HG03175 (cell line): ENCODE measurements at regions not wholly inside any gene's neighbourhood (a gene's known extent, or its start where the extent isn't known, plus 50 kb on each side); places are given as distances from the start of the nearest gene placed in this dataset.
"Not testable (repeated sequence)": the region's sequence is repeated elsewhere in the genome, so short reads cannot be mapped to it uniquely, and the experiment has no call there.

Experiments
- ATAC-seq: cut with Tn5 transposase; IDR thresholded peaks from one replicate; pipeline ENCODE4 v1.9.1; 2021; ENCODE audit warnings: mild to moderate bottlenecking, moderate library complexity; ENCODE audit not compliant: unreplicated experiment

DNA sequence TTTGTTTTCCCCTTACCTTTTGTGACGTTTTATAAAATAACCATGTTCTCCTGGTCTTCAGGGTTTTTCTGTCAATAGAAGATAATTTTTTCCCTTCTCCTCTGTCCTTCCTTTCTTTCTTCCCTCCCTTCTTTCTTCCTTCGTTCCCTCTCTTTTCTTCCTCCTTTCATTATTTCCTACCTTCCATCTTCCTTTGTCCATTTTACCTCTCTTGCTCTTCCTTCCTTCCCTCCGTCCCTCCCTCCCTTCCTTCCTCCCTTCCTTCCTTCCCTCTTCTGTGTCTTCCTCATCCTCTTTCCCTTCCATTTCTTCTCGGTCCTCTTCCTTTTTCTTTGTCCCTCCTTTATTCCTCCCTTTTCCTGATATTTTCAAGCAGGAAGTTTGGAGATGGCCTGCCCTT lies 128.2 kb downstream of the TEX36 start:
- no peak for ATAC-seq

DNA sequence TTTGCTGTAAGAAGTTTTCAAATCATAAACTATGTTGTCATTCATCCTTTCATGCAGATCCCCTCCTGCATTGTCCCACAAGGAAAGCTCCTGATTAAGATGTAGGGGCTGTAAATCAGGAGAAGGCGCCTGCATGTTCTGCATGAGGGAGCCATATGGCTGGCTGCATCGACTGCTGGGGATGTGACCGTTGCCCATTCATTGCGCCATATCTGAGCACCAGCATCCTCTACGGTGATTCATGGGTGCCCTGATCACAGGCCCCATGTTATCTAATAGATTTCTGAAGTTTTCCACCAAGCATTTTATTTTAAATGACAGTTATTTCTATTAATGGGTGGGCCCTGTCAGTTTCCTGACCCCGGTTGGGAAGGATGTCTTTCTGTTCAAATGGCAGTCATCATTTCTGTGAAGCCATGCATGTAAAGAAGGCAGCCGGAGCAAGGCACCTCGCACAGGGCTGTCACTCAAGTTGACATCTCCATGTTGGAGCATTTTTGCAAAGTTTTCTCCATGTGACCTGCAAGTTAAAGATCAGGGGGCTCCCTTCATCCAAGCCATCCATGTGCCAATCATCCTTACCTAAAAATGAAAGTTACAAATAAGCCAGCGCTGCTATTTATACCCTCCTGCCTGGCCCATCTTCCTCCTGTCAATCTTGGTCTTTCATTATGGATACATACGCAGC lies 128.8 kb downstream of the TEX36 start:
- no peak for ATAC-seq

DNA sequence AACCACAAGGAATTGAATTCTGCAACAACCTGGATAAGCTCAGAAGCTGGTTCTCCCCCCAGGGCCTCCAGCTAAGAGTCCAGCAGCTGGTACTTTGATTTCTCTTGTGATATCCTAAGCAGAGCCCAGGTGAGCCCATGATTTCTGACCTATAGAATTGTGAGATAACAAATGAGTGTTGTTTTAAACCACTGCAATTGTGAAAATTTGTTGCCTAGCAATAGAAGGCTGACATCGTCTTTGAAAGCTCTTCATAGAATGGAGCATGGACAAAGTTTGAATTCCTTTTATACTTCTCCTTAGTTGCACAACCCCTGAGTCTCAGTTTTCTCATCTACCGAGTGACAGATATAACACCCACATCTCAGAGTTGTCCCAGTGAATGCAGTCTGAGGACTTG lies 129.9 kb downstream of the TEX36 start:
- ATAC-seq = no peak

DNA sequence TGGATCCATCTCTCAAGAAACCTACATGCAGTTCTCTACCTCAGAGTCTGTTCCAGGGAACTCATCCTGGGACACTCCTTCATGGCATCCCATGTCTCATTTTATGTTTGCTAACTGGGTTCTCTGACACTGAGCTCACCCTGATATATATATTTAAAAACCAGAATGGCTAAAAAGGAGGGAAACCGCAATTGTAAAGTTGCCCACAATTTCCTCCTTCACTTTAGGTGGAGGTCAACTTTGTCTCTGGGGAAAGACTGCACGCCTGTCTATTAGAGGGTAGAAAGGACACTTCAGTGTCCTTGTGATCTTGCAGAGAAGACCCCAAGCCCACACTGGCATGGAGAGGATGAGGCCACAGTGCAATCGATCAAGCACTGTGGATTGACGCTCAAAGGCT lies 131.7 kb downstream of the TEX36 start:
- no peak for ATAC-seq

DNA sequence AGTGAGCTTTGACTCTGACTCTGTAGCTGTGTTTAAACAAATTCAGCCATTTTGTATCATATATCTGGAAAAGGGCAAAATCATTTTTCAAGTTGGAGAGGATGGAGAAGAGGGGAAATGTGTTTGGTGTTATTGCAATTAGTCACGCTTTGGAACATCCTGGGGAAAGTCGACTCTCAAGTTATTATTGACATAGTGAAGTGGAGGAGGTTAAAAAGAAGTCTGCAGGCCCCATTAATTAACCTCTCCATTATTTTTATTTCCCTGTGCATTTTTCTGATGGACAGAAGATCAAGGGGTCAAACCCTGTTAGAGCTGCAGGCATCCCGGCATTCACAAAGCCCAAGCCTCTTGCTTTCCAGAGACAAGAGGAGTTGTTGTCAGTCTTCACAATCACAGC lies 132.6 kb downstream of the TEX36 start:
- ATAC-seq = no peak

DNA sequence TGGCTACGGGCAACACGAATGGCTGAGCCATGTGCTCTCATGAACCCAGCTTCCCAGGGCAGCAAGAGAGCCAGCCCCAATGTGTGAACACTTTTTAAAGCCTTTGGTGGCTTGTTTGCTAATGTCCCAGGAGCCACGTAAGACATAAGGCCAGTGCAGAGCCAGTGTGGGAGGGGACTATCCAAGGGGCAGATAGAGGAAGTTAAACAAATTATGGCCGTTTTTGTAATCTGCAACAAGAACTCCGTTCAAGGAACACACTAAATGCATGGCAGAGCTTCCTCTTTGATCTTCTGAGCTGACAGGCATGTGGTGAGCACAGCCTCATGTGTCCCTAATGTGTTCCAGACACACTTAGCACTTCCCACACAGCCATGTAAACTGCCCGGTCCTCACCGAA lies 133.3 kb downstream of the TEX36 start:
- no peak for ATAC-seq

DNA sequence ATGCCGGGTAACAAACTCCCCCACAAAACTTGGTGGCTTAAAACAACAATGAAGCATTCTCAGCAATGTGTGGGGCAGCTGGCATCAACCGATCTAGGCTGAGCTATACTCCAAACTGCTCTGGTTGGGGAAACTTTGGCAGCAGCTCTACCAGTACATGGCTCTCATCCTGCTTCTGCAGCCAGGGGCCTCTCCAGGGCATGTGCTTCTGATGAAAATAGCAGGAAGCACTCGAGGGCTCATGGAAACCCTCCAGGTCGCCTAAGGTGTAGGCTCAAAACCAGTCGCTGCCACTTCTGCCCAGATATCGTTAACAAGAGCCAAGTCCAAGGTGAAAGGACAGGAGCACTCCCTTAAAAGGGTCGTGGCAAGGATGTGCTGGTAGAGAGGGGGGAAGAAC lies 134.1 kb downstream of the TEX36 start:
- no peak for ATAC-seq

DNA sequence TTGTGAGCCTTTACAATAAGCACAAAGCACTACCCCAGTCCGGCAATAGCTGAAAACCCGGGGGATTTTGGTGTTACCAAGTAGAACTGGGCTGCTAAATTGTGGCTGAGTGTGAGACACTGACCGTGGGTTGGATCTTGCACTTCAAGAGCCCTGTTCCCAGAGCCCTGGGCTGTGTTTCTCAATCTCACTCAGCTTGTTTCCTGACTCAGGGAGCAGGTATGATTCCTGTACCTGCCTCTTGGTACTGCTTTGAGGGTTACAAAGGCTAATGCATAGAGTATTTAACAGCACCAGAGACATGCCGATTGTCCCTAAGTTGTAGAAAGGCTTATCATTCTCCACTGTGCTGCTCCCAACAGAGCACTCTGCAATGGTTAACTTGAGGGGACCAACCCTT lies 134.6 kb downstream of the TEX36 start:
- no peak for ATAC-seq

DNA sequence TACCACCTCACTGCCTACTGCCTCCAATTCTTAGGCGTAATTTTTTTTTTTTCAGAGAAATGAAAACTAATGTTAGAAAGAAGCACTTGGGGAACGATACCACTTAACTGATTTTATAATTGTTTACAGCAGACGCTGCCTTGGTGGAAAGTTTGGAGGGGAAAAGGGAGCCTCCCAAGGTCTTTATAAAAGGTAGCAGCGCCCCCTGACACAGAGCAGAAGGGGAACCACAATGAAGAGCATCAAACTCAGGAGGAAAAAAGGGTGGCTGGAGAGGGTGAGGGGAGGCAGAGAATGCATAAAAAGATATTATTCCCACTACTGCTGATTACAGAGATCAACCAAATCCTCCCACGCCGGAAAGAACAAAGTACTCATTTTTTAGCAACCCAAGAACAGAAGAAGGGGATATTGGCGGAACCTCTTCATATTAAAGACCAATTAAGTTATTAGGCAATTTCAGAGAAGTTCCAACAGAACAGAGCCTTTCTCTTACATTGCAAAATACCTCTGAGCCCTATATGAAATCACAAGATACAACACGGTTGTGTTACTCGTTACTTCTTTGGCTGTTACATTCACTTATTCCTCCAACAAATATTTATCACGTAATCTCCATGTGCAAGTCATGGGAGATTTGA lies 135.8 kb downstream of the TEX36 start:
- no peak for ATAC-seq

DNA sequence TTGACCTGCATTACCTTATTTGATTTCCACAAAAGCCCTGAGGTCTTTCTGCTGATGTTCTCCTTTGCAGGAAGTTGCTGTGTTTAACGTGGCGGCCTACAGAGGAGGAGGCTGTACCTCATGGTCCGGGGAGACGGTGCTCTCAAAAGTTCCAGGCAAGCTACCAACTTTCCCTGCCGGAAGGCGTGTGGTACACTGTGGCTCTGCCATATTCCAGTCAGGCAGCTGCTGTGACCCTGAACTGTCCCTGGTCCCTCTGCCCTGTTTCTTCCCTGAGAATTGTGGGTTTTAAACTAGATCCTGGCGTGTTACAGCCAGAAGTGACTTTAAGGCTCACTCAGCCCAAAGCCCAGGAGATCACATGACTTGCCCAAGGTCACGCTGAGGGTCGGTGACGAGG lies 139.2 kb downstream of the TEX36 start:
- ATAC-seq = no peak

DNA sequence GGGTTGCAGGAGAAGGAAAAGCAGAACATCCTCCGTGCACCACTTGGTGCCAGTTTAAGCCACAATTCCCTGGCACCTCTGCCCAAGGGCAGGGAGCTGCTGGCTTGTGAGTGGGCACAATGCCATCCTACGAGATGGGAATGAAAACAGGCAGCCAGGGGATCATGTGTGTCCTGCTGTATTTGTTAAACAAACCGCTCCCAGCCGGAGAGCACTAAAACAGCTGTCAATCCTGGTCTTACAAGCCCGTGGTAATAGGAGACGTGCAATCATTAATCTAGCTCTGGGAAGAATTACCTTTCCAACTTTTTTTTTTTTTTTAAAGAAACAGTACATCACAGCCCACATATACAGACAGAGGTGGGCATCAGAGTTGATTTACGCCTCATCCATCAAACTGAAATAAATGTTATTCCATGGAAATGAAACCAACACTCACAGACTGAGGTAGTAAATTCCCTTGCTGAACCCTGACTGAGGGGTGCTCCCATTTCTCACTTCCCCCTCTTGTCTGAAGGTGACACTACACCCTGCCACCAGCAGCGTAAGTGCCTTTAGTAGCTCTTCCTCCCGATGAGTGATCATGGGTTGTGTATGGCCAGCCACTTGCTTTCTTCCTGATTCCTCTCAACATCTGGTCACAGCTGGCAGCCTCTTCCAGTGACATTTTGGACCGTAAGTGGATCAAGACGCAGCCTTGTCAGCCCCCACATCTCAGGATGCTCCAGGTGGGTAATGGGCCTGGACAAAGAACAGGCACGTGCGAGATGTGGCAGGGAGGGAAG lies 143.8 kb downstream of the TEX36 start:
- no peak for ATAC-seq

DNA sequence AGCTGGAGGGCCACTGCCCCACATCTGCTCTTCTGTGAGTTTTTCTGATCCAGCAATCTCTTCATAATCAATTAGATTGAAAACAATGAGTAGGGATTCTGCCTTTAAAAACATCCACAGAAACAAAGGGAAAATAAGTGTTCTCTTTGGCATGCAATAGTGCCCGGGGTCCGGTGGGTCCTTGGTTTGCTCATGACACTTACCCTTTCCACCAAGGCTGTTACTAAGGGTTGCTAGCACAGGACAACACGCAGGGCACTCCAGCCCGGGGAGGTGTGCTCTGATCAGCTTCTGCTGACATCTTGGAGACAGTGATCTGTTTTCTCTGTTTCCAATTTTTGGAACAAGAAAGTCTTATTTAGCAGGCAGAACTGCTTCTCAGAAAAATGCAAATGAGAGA lies 146.7 kb downstream of the TEX36 start:
- ATAC-seq = no peak

DNA sequence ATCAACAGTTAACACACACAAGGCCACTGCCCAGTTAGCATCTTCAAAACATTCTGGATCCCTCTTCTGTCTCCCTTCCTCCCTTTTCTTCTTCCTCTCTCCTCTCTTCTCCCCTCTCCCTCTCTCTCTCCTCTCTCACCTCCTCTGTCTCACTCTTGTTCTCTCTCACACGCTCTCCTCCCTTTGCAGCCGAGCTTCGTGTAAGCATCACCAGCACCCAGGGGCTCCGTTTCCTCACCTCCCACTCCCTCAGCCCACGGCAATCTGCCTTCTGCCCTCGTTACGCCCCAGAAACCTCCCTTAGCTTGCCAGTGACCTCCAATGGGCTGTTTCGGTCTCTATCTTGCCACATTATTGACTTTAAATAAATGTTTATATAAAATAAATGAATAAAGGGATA lies 147.4 kb downstream of the TEX36 start:
- no peak for ATAC-seq

DNA sequence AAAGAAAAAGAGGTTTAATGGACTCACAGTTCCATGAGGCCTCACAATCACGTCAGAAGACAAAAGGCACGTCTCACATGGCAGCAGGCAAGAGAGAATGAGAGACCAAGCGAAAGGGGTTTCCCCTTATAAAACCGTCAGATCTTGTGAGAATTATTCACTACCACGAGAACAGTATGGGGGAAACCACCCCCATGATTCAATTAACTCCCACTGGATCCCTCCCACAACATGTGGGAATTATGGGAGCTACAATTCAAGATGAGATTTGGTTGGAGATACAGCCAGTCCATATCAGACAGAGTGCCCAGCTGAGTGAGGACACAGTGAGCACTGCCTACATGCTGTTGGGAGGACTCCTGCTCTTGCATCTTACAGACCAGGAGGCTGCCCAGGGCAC lies 148.4 kb downstream of the TEX36 start:
- no peak for ATAC-seq

DNA sequence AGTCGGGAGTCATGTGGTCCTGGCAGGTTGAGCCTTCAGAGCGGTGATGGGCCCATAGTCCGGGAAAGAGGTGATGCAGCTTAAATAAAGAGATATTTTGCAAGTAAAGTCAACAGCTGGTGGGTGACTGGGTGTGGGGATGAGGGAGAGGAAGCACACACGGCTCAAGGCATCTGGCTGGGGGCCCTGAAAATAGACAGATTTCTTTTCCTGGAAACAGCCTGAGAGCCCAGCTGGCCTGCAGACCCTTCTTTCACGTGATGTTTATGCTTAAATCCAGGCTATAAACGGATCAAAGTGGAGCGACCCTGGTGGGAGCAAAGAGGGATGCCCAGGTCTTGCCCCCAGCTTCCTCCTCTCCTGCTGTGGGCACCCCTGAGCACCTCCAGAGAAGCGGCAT lies 149.1 kb downstream of the TEX36 start:
- ATAC-seq = no peak

DNA sequence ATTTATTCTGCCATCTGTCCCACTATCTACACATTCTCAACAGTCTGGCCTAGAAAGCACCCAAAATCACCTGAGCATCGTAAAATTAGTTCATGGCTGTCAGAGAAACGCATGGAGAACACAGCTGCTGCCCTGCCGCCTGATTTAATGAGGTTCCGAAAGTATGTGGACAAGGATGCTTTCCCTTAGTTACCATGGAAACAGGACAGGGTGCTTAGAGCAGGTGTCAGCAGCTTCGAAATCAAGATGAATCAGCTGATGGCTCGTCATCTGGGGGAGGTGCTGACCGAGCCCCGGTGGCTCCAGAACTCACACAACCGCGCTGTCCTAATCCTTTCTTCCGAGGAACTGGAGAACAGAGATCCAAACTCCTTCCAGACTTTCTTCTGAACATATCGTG lies 151.5 kb downstream of the TEX36 start:
- no peak for ATAC-seq

DNA sequence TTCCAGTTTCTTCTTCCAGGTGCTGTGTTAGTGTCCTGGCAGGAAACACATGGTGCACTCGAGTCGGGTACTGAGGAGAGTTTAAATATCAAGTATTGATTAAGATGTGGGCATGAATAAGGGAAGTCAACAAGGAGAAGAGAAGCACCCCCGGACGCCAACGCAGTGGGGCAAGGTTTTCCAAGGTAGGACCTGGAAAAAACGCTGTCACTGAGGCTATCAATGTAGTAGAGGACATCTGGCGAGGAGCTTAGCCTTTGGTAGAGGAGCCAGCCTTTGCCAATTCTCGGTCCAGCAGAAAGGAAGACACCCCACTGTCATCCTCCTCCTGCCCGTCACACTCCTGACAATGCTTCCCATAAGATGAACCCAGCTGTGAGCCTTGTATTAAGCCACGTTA lies 159.6 kb downstream of the TEX36 start:
- ATAC-seq = no peak

DNA sequence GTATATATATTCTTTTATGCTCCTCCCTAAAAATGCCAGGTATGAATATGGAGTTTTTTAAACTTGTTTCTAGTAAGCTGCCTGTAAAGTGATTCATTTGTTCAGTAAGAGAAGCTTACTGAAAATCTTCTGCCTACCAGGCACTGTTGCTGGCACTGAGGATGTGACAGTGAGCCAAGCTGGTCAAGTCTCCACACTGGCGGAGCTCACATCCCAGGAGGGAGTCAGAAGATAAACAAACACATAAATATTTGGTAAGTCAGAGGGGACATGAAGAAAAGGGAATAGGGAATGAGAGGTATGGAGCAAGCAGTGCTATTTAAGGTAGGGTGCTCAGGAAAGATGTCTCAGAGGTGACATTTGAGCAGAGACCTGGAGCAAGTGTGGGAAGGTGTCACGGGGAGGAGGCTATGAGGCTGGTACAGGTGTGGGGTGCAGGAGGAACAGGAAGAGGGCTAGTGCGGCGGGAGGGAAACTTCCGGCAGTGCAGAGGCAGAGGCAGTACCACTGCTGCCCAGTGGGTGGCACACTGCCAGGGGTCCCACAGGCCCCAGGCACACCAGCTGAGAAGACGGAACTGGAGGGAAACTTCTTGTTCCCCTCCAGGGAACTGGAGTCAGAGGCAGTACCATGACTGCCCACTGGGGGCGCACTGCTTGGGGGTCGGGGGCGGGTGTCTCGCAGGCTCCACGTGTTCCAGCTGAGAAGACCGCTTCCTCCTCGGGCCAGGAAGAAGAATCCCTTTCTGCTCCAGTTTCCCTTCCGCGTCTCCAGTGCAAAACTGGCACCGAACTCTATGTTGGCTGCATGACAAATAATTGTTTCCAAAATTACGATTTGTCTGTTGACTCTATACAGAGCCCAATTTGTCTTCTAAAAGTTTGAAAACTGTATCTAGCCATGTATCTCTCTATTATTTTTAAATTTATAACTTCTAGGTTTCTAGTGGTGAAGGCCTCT lies 161.0 kb downstream of the TEX36 start:
- ATAC-seq = peak; percentile 85

DNA sequence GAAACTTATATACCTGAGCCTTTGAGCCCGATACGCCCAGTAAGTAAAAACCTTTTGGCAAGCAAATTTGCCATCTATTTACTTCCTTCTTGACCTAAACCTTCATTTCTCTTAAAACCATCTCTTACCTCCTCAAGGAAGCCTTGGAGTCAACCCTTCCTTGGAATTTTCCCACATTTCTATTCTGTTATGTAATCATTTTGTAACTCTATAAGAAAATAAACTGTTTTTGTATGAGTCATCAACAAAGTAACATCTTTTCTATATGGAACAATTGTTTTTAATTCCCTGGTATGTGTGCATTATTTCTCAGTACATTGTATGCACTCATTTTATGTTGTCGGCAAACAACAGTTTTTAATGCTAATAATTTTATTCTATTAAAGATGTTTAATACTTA lies 162.0 kb downstream of the TEX36 start:
- ATAC-seq = no peak

DNA sequence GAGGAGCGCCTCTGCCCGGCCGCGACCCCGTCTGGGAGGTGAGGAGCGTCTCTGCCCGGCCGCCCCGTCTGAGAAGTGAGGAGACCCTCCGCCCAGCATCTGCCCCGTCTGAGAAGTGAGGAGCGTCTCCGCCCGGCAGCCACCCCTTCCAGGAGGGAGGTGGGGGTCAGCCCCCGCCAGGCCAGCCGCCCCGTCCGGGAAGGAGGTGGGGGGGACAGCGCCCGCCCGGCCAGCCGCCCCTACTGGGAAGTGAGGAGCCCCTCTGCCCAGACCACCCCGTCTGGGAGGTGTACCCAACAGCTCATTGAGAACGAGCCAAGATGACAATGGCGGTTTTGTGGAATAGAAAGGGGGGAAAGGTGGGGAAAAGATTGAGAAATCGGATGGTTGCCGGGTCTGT lies 164.6 kb downstream of the TEX36 start:
- not testable (repeated sequence) for ATAC-seq

DNA sequence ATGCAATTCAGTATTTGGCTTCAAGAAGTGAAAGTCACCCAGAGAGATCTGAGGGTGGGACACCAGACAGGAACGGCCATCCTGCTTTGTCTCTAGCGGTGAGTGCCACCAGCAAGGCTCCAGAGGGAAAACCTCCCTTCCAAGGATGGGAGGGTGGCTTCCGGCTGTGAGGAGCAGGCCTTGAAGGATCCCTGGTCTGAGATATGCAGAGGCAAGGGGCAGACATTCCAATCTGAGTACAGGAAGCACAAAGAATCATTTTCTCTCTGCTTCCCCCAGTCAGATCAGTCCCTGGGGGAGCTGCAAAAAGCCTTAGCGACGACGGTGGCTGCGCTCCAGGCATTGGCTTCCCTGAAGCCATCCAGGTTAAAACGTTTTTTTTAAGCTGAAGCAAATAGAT lies 167.4 kb downstream of the TEX36 start:
- no peak for ATAC-seq
